OCI-LY1 (cell line): ENCODE measurements at regions not wholly inside any gene's neighbourhood (a gene's known extent, or its start where the extent isn't known, plus 50 kb on each side); places are given as distances from the start of the nearest gene placed in this dataset.

Experiments
- H2AFZ ChIP-seq: fragments of 200-600 bp; sonication (generic), shearing (Covaris generic); 2 replicates; pipeline ENCODE4 v1.6.0; 2014; ENCODE audit warnings: antibody characterized with exemption, mild to moderate bottlenecking, low read length
- H3F3A ChIP-seq: fragments of 200-600 bp; sonication (generic), shearing (Covaris generic); 2 replicates; pipeline ENCODE4 v1.6.0; 2014; ENCODE audit warnings: mild to moderate bottlenecking, antibody characterized with exemption, low read length, moderate library complexity; ENCODE audit not compliant: insufficient read depth
- H3K27ac ChIP-seq: fragments of 200-600 bp; sonication (generic); 2 replicates; pipeline ENCODE4 v1.5.1; 2014; ENCODE audit warnings: low read length, mixed run types, mild to moderate bottlenecking, low read depth; ENCODE audit not compliant: poor library complexity, severe bottlenecking
- H3K27me3 ChIP-seq: fragments of 200-600 bp; sonication (generic); 2 replicates; pipeline ENCODE4 v1.6.0; 2014; ENCODE audit warnings: antibody characterized with exemption, mild to moderate bottlenecking, low read length, moderate library complexity; ENCODE audit not compliant: insufficient read depth
- H3K36me3 ChIP-seq: fragments of 200-600 bp; sonication (generic); 2 replicates; pipeline ENCODE4 v1.6.1; 2014; ENCODE audit warnings: mild to moderate bottlenecking, antibody characterized with exemption, low read length, moderate library complexity, mixed read lengths; ENCODE audit not compliant: insufficient read depth
- H3K4me1 ChIP-seq: fragments of 200-600 bp; sonication (generic); 2 replicates; pipeline ENCODE4 v1.5.1; 2014; ENCODE audit warnings: mild to moderate bottlenecking, low read length, moderate library complexity; ENCODE audit not compliant: insufficient read depth, severe bottlenecking
- H3K4me2 ChIP-seq: fragments of 200-600 bp; sonication (generic), shearing (Covaris generic); 2 replicates; pipeline ENCODE4 v1.6.1; 2014; ENCODE audit warnings: low read length
- H3K4me3 ChIP-seq: fragments of 200-600 bp; sonication (generic); 2 replicates; pipeline ENCODE4 v1.5.1; 2014; ENCODE audit warnings: low read length, low read depth, mild to moderate bottlenecking, mixed read lengths; ENCODE audit not compliant: poor library complexity, severe bottlenecking
- H3K79me2 ChIP-seq: fragments of 200-600 bp; shearing (Covaris generic); 2 replicates; pipeline ENCODE4 v1.6.1; 2016; ENCODE audit warnings: mixed run types, low read length, mixed read lengths; ENCODE audit not compliant: insufficient read depth
- H3K9ac ChIP-seq: fragments of 200-600 bp; sonication (generic), shearing (Covaris generic); 2 replicates; pipeline ENCODE4 v1.6.1; 2014; ENCODE audit warnings: mild to moderate bottlenecking, low read length, mixed read lengths
- H3K9me2 ChIP-seq: fragments of 200-600 bp; sonication (generic), shearing (Covaris generic); 2 replicates; pipeline ENCODE4 v1.6.1; 2014; ENCODE audit warnings: low read depth, mild to moderate bottlenecking, low read length, mixed read lengths
- H3K9me3 ChIP-seq: fragments of 200-600 bp; shearing (Covaris generic); 2 replicates; pipeline ENCODE4 v1.6.1; 2014; ENCODE audit warnings: low read length, mixed read lengths
- H4K20me1 ChIP-seq: fragments of 200-600 bp; sonication (generic), shearing (Covaris generic); 2 replicates; pipeline ENCODE4 v1.6.0; 2016; ENCODE audit warnings: mild to moderate bottlenecking, low read length; ENCODE audit not compliant: insufficient read depth
- CTCF ChIP-seq: fragments of 200-600 bp; sonication (generic), shearing (Covaris generic); IDR thresholded peaks from 2 replicates; pipeline ENCODE4 v1.5.1; 2017; ENCODE audit warnings: mild to moderate bottlenecking, antibody characterized with exemption, low read length, moderate library complexity, mixed read lengths
- EZH2 ChIP-seq: fragments of 200-600 bp; sonication (generic), shearing (Covaris generic); IDR thresholded peaks from 2 replicates; pipeline ENCODE4 v1.8.0; 2017; ENCODE audit warnings: borderline replicate concordance, mixed run types, mild to moderate bottlenecking, antibody characterized with exemption, low read length, moderate library complexity, mixed read lengths

GRCh38 chr4:148653681-148654080 lies 211.5 kb upstream of the NR3C2 start:
- no peak overlapping the region for H3K27ac ChIP-seq
- no peaks in the 10 kb centered on the region for H3K36me3 ChIP-seq
- no peak overlapping the region for H2AFZ ChIP-seq
- H3K27me3 ChIP-seq: no peaks in the 10 kb centered on the region
- no peak overlapping the region for H3K4me2 ChIP-seq
- H3K4me1 ChIP-seq: no peaks in the 10 kb centered on the region
- TF ChIP-seq EZH2 (no peak), CTCF (no peak)
- H3K79me2 ChIP-seq: no peaks in the 10 kb centered on the region
- no peaks in the 10 kb centered on the region for H3K9me2 ChIP-seq
- no peak overlapping the region for H3K4me3 ChIP-seq
- H3K9ac ChIP-seq: no peak overlapping the region
- H3K9me3 ChIP-seq: no peaks in the 10 kb centered on the region
- H3F3A ChIP-seq: no peaks in the 10 kb centered on the region
- no peaks in the 10 kb centered on the region for H4K20me1 ChIP-seq

- no peak overlapping the region for H3K27ac ChIP-seq
- H3K79me2 ChIP-seq: no peaks in the 10 kb centered on the region
- TF ChIP-seq CTCF: no peak
- TF ChIP-seq EZH2: no peak
- H3K4me2 ChIP-seq: no peak overlapping the region
- H3K36me3 ChIP-seq: no peaks in the 10 kb centered on the region
- H3K9me3 ChIP-seq: no peaks in the 10 kb centered on the region
- no peaks in the 10 kb centered on the region for H3F3A ChIP-seq
- H3K9ac ChIP-seq: no peak overlapping the region
- no peaks in the 10 kb centered on the region for H3K27me3 ChIP-seq
- no peaks in the 10 kb centered on the region for H3K9me2 ChIP-seq
- no peaks in the 10 kb centered on the region for H3K4me1 ChIP-seq
- no peaks in the 10 kb centered on the region for H4K20me1 ChIP-seq
- H2AFZ ChIP-seq: no peak overlapping the region
- no peak overlapping the region for H3K4me3 ChIP-seq
Observed at GRCh38 chr4:148651991-148652390, 209.8 kb upstream of the NR3C2 start.

- Histone ChIP-seq H3K4me2 (no peak overlapping the region), H3K9me3 (no peaks in the 10 kb centered on the region), H3K9ac (no peak overlapping the region), H3K36me3 (no peaks in the 10 kb centered on the region), H2AFZ (no peak overlapping the region), H4K20me1 (no peaks in the 10 kb centered on the region), H3K4me3 (no peak overlapping the region), H3K79me2 (no peaks in the 10 kb centered on the region), H3K27ac (no peak overlapping the region), H3K4me1 (no peaks in the 10 kb centered on the region), H3K27me3 (no peaks in the 10 kb centered on the region), H3K9me2 (no peaks in the 10 kb centered on the region), H3F3A (no peaks in the 10 kb centered on the region)
- no peak for TF ChIP-seq CTCF
- no peak for TF ChIP-seq EZH2
Observed at GRCh38 chr4:148649652-148650331, 207.6 kb upstream of the NR3C2 start.
